ENCODE measurements at regions not wholly inside any gene's neighbourhood (a gene's known extent, or its start where the extent isn't known, plus 50 kb on each side); places are given as distances from the start of the nearest gene placed in this dataset.

- TF ChIP-seq CTCF (IDR thresholded peaks at IDR 0.05) (no peak), POLR2AphosphoS5 (IDR thresholded peaks at IDR 0.05) (no peak), POLR2A (IDR thresholded peaks at IDR 0.05) (no peak), EP300 (IDR thresholded peaks at IDR 0.05) (no peak)
These were observed 980.8 kb downstream of the TSN start for GRCh38 chr2:122736279-122736678.

All from gastroesophageal sphincter (tissue), 3 donors.